ENCODE measurements at regions not wholly inside any gene's neighbourhood (a gene's known extent, or its start where the extent isn't known, plus 50 kb on each side); places are given as distances from the start of the nearest gene placed in this dataset.
A peak's percentile ranks its signal among the peaks of the same experiment; 100 is the strongest.

GRCh38 chr13:33531484-33531883, 245.9 kb upstream of the STARD13 start:
- no peaks in the 10 kb centered on the region for H3K4me1 ChIP-seq (ENCODE audit: control insufficient read depth, insufficient read depth, low read length)
- H3K4me3 ChIP-seq (ENCODE audit: insufficient read depth, low read depth, low read length), result no peak overlapping the region
- no peak overlapping the region for H3K27ac ChIP-seq (ENCODE audit: insufficient read depth, low read depth, low read length, poor library complexity, severe bottlenecking)
- H3K9me3 ChIP-seq (ENCODE audit: control insufficient read depth, low read length), result no peaks in the 10 kb centered on the region
- no peaks in the 10 kb centered on the region for H3K36me3 ChIP-seq (ENCODE audit: control insufficient read depth, insufficient read depth, low read length)
- H3K27me3 ChIP-seq (ENCODE audit: control insufficient read depth, insufficient read depth, low read length, poor library complexity, severe bottlenecking), result no peaks in the 10 kb centered on the region

GRCh38 chr13:33535061-33535460, 249.5 kb upstream of the STARD13 start:
- WGBS, 2 experiments, result 90 to 96% methylated on average over 3 to 4 of the region's 4 CpGs
- no peak overlapping the region for H3K4me3 ChIP-seq (ENCODE audit: insufficient read depth, low read depth, low read length)

GRCh38 chr13:33536601-33537000, 251.0 kb upstream of the STARD13 start:
- H3K4me1 ChIP-seq (ENCODE audit: control insufficient read depth, insufficient read depth, low read length), result peaks cover 4% of the 10 kb centered on the region
- no peaks in the 10 kb centered on the region for H3K9me3 ChIP-seq (ENCODE audit: control insufficient read depth, low read length)
- no peak overlapping the region for H3K27ac ChIP-seq (ENCODE audit: insufficient read depth, low read depth, low read length, poor library complexity, severe bottlenecking)
- H3K27me3 ChIP-seq (ENCODE audit: control insufficient read depth, insufficient read depth, low read length, poor library complexity, severe bottlenecking), result no peaks in the 10 kb centered on the region
- H3K4me3 ChIP-seq (ENCODE audit: insufficient read depth, low read depth, low read length), result no peak overlapping the region
- H3K36me3 ChIP-seq (ENCODE audit: control insufficient read depth, insufficient read depth, low read length), result no peaks in the 10 kb centered on the region
- WGBS, 2 experiments, result 89 to 94% methylated on average over 1 to 2 of the region's 2 CpGs

More at GRCh38 chr13:33535061-33535460, 249.5 kb upstream of the STARD13 start:
- Histone ChIP-seq H3K4me1 (ENCODE audit: control insufficient read depth, insufficient read depth, low read length) (no peaks in the 10 kb centered on the region), H3K9me3 (ENCODE audit: control insufficient read depth, low read length) (no peaks in the 10 kb centered on the region), H3K27ac (ENCODE audit: insufficient read depth, low read depth, low read length, poor library complexity, severe bottlenecking) (no peak overlapping the region), H3K36me3 (ENCODE audit: control insufficient read depth, insufficient read depth, low read length) (no peaks in the 10 kb centered on the region), H3K27me3 (ENCODE audit: control insufficient read depth, insufficient read depth, low read length, poor library complexity, severe bottlenecking) (no peaks in the 10 kb centered on the region)

- Histone ChIP-seq H3K9me3 (ENCODE audit: control insufficient read depth, low read length) (no peaks in the 10 kb centered on the region), H3K36me3 (ENCODE audit: control insufficient read depth, insufficient read depth, low read length) (no peaks in the 10 kb centered on the region), H3K27ac (ENCODE audit: insufficient read depth, low read depth, low read length, poor library complexity, severe bottlenecking) (no peak overlapping the region), H3K27me3 (ENCODE audit: control insufficient read depth, insufficient read depth, low read length, poor library complexity, severe bottlenecking) (no peaks in the 10 kb centered on the region), H3K4me3 (ENCODE audit: insufficient read depth, low read depth, low read length) (no peak overlapping the region), H3K4me1 (ENCODE audit: control insufficient read depth, insufficient read depth, low read length) (peaks cover 4% of the 10 kb centered on the region)
- WGBS, 2 experiments, result 95% methylated on average over 3 to 4 of the region's 5 CpGs
Measured at GRCh38 chr13:33537026-33537425, 251.5 kb upstream of the STARD13 start.

GRCh38 chr13:33537676-33538075, 252.1 kb upstream of the STARD13 start:
- no peaks in the 10 kb centered on the region for H3K36me3 ChIP-seq (ENCODE audit: control insufficient read depth, insufficient read depth, low read length)
- H3K4me1 ChIP-seq (ENCODE audit: control insufficient read depth, insufficient read depth, low read length), result peaks cover 4% of the 10 kb centered on the region
- H3K27ac ChIP-seq (ENCODE audit: insufficient read depth, low read depth, low read length, poor library complexity, severe bottlenecking), result no peak overlapping the region
- 97 to 98% methylated on average over 2 of the region's 2 CpGs for WGBS, 2 experiments
- no peak overlapping the region for H3K4me3 ChIP-seq (ENCODE audit: insufficient read depth, low read depth, low read length)
- H3K27me3 ChIP-seq (ENCODE audit: control insufficient read depth, insufficient read depth, low read length, poor library complexity, severe bottlenecking), result no peaks in the 10 kb centered on the region
- no peaks in the 10 kb centered on the region for H3K9me3 ChIP-seq (ENCODE audit: control insufficient read depth, low read length)

GRCh38 chr13:33541456-33541855, 255.9 kb upstream of the STARD13 start:
- H3K4me3 ChIP-seq (ENCODE audit: insufficient read depth, low read depth, low read length), result peak overlapping the region; percentile 49
- no peaks in the 10 kb centered on the region for H3K36me3 ChIP-seq (ENCODE audit: control insufficient read depth, insufficient read depth, low read length)
- 89 to 91% methylated on average over 7 of the region's 7 CpGs for WGBS, 2 experiments
- peaks cover 16% of the 10 kb centered on the region for H3K4me1 ChIP-seq (ENCODE audit: control insufficient read depth, insufficient read depth, low read length)
- no peaks in the 10 kb centered on the region for H3K9me3 ChIP-seq (ENCODE audit: control insufficient read depth, low read length)
- peak overlapping the region; percentile 99 for H3K27ac ChIP-seq (ENCODE audit: insufficient read depth, low read depth, low read length, poor library complexity, severe bottlenecking)
- no peaks in the 10 kb centered on the region for H3K27me3 ChIP-seq (ENCODE audit: control insufficient read depth, insufficient read depth, low read length, poor library complexity, severe bottlenecking)

- no peaks in the 10 kb centered on the region for H3K36me3 ChIP-seq (ENCODE audit: control insufficient read depth, insufficient read depth, low read length)
- no peaks in the 10 kb centered on the region for H3K9me3 ChIP-seq (ENCODE audit: control insufficient read depth, low read length)
- H3K27me3 ChIP-seq (ENCODE audit: control insufficient read depth, insufficient read depth, low read length, poor library complexity, severe bottlenecking), result no peaks in the 10 kb centered on the region
- WGBS, 2 experiments, result 12 to 14% methylated on average over 8 of the region's 8 CpGs
- H3K4me1 ChIP-seq (ENCODE audit: control insufficient read depth, insufficient read depth, low read length), result peaks cover 16% of the 10 kb centered on the region
- peak overlapping the region; percentile 99 for H3K27ac ChIP-seq (ENCODE audit: insufficient read depth, low read depth, low read length, poor library complexity, severe bottlenecking)
- H3K4me3 ChIP-seq (ENCODE audit: insufficient read depth, low read depth, low read length), result peak overlapping the region; percentile 49
Measured at GRCh38 chr13:33541962-33542308, 256.4 kb upstream of the STARD13 start.

GRCh38 chr13:33542309-33543088, 256.9 kb upstream of the STARD13 start:
- peak overlapping the region; percentile 49 for H3K4me3 ChIP-seq (ENCODE audit: insufficient read depth, low read depth, low read length)
- H3K27me3 ChIP-seq (ENCODE audit: control insufficient read depth, insufficient read depth, low read length, poor library complexity, severe bottlenecking), result no peaks in the 10 kb centered on the region
- no peaks in the 10 kb centered on the region for H3K36me3 ChIP-seq (ENCODE audit: control insufficient read depth, insufficient read depth, low read length)
- peak overlapping the region; percentile 99 for H3K27ac ChIP-seq (ENCODE audit: insufficient read depth, low read depth, low read length, poor library complexity, severe bottlenecking)
- WGBS, 2 experiments, result 0% methylated on average over 70 of the region's 70 CpGs
- H3K4me1 ChIP-seq (ENCODE audit: control insufficient read depth, insufficient read depth, low read length), result peaks cover 16% of the 10 kb centered on the region
- H3K9me3 ChIP-seq (ENCODE audit: control insufficient read depth, low read length), result no peaks in the 10 kb centered on the region

- no peaks in the 10 kb centered on the region for H3K27me3 ChIP-seq (ENCODE audit: control insufficient read depth, insufficient read depth, low read length, poor library complexity, severe bottlenecking)
- no peaks in the 10 kb centered on the region for H3K36me3 ChIP-seq (ENCODE audit: control insufficient read depth, insufficient read depth, low read length)
- WGBS, 2 experiments, result 0% methylated on average over 5 to 7 of the region's 7 CpGs
- H3K27ac ChIP-seq (ENCODE audit: insufficient read depth, low read depth, low read length, poor library complexity, severe bottlenecking), result peak overlapping the region; percentile 99
- peak overlapping the region; percentile 49 for H3K4me3 ChIP-seq (ENCODE audit: insufficient read depth, low read depth, low read length)
- peaks cover 16% of the 10 kb centered on the region for H3K4me1 ChIP-seq (ENCODE audit: control insufficient read depth, insufficient read depth, low read length)
- H3K9me3 ChIP-seq (ENCODE audit: control insufficient read depth, low read length), result no peaks in the 10 kb centered on the region
Measured at GRCh38 chr13:33543089-33543459, 257.5 kb upstream of the STARD13 start.

- Histone ChIP-seq H3K27ac (ENCODE audit: insufficient read depth, low read depth, low read length, poor library complexity, severe bottlenecking) (peak overlapping the region; percentile 99), H3K27me3 (ENCODE audit: control insufficient read depth, insufficient read depth, low read length, poor library complexity, severe bottlenecking) (no peaks in the 10 kb centered on the region), H3K4me3 (ENCODE audit: insufficient read depth, low read depth, low read length) (peak overlapping the region; percentile 49), H3K9me3 (ENCODE audit: control insufficient read depth, low read length) (no peaks in the 10 kb centered on the region), H3K4me1 (ENCODE audit: control insufficient read depth, insufficient read depth, low read length) (peaks cover 16% of the 10 kb centered on the region), H3K36me3 (ENCODE audit: control insufficient read depth, insufficient read depth, low read length) (no peaks in the 10 kb centered on the region)
- 54 to 61% methylated on average over 3 of the region's 3 CpGs for WGBS, 2 experiments
Measured at GRCh38 chr13:33543631-33544265, 258.2 kb upstream of the STARD13 start.
